ENCODE measurements at regions not wholly inside any gene's neighbourhood (a gene's known extent, or its start where the extent isn't known, plus 50 kb on each side); places are given as distances from the start of the nearest gene placed in this dataset.

GRCh38 chr22:34150023-34150422 lies 229.7 kb upstream of the LARGE1 start:
- no peak for DNase-seq (ENCODE audit: low read depth, low spot score)
- TF ChIP-seq CTCF (IDR thresholded peaks at IDR 0.05; ENCODE audit: low read depth, low read length): no peak
- in situ Hi-C loops (cut with HindIII; ENCODE audit: low sequenced_read_pairs): no loop called here
- H3K4me3 ChIP-seq (ENCODE audit: low read depth, low read length): no peak overlapping the region

GRCh38 chr22:34159491-34159890 lies 239.2 kb upstream of the LARGE1 start:
- H3K4me3 ChIP-seq (ENCODE audit: low read depth, low read length): no peak overlapping the region
- in situ Hi-C loops (cut with HindIII; ENCODE audit: low sequenced_read_pairs): no loop called here
- no peak for TF ChIP-seq CTCF (IDR thresholded peaks at IDR 0.05; ENCODE audit: low read depth, low read length)
- no peak for DNase-seq (ENCODE audit: low read depth, low spot score)

- no peak for DNase-seq (ENCODE audit: low read depth, low spot score)
- in situ Hi-C loops (cut with HindIII; ENCODE audit: low sequenced_read_pairs): no loop called here
- H3K4me3 ChIP-seq (ENCODE audit: low read depth, low read length): no peak overlapping the region
- TF ChIP-seq CTCF (IDR thresholded peaks at IDR 0.05; ENCODE audit: low read depth, low read length): no peak
Observed at GRCh38 chr22:34160141-34160783, 240.0 kb upstream of the LARGE1 start.

GRCh38 chr22:34161431-34162123 lies 241.3 kb upstream of the LARGE1 start:
- no peak for DNase-seq (ENCODE audit: low read depth, low spot score)
- H3K4me3 ChIP-seq (ENCODE audit: low read depth, low read length): no peak overlapping the region
- in situ Hi-C loops (cut with HindIII; ENCODE audit: low sequenced_read_pairs): no loop called here
- TF ChIP-seq CTCF (IDR thresholded peaks at IDR 0.05; ENCODE audit: low read depth, low read length): no peak

- in situ Hi-C loops (cut with HindIII; ENCODE audit: low sequenced_read_pairs): no loop called here
- H3K4me3 ChIP-seq (ENCODE audit: low read depth, low read length): no peak overlapping the region
- no peak for TF ChIP-seq CTCF (IDR thresholded peaks at IDR 0.05; ENCODE audit: low read depth, low read length)
- no peak for DNase-seq (ENCODE audit: low read depth, low spot score)
Observed at GRCh38 chr22:34198976-34199375, 278.7 kb upstream of the LARGE1 start.

GRCh38 chr22:34210301-34210700 lies 290.0 kb upstream of the LARGE1 start:
- no peak for DNase-seq (ENCODE audit: low read depth, low spot score)

More at GRCh38 chr22:34210301-34210700, 290.0 kb upstream of the LARGE1 start:
- in situ Hi-C loops (cut with HindIII; ENCODE audit: low sequenced_read_pairs): no loop called here
- H3K4me3 ChIP-seq (ENCODE audit: low read depth, low read length): no peak overlapping the region
- no peak for TF ChIP-seq CTCF (IDR thresholded peaks at IDR 0.05; ENCODE audit: low read depth, low read length)
